ENCODE measurements at regions not wholly inside any gene's neighbourhood (a gene's known extent, or its start where the extent isn't known, plus 50 kb on each side); places are given as distances from the start of the nearest gene placed in this dataset.

DNA sequence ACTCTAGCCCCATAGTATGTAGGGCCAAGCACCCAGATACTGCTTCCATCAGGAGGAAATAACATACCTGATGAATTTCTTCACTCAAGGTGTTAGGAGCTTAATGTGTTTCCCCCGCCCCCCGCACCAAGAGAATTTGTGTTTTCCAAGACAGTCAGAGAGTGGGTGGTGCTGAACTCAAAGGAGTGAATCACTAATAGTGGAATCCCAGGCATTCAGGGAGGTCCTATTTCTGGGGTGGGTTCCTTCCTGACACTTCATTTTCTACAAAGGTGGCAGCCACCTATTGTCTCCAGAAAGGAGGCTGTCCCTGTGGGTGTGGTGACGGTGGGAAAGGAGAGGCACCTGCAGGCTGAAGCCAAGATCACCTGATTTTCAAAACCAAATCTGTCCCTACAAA lies 50.8 kb upstream of the ELF5 start:
- TF ChIP-seq, protein P1, sequence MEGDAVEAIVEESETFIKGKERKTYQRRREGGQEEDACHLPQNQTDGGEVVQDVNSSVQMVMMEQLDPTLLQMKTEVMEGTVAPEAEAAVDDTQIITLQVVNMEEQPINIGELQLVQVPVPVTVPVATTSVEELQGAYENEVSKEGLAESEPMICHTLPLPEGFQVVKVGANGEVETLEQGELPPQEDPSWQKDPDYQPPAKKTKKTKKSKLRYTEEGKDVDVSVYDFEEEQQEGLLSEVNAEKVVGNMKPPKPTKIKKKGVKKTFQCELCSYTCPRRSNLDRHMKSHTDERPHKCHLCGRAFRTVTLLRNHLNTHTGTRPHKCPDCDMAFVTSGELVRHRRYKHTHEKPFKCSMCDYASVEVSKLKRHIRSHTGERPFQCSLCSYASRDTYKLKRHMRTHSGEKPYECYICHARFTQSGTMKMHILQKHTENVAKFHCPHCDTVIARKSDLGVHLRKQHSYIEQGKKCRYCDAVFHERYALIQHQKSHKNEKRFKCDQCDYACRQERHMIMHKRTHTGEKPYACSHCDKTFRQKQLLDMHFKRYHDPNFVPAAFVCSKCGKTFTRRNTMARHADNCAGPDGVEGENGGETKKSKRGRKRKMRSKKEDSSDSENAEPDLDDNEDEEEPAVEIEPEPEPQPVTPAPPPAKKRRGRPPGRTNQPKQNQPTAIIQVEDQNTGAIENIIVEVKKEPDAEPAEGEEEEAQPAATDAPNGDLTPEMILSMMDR (IDR thresholded peaks at IDR 0.05): no peak
- ATAC-seq (no peak), DNase-seq (no peak)
- intact Hi-C loops (cut with DNase I): no loop called here
- Histone ChIP-seq H3K27ac (no peak overlapping the region), H3K36me3 (no peaks in the 10 kb centered on the region), H3K4me3 (no peak overlapping the region), H3K4me1 (no peaks in the 10 kb centered on the region), H3K9me3 (no peaks in the 10 kb centered on the region), H3K27me3 (no peaks in the 10 kb centered on the region)

DNA sequence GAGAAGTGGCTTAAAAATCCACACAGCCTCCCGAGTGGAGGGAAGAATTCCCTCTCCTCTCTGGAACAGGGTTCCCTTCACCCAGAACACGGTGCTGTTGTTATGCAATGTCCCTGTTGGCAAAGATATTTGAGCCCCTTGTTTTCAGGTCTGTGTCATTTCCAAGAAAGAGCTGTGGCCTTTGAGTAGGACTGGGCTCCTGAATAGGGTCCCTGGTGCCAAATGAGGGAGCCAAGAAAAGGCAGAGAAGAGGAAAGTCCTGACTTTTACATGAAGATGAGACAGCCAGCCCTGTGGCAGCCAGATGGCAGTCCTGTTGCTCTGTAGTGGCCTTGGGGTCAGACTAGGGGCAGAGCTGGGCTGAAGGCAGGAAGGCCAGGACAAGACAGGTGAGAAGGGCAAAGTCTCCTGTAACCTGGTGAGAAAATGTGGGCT lies 51.2 kb upstream of the ELF5 start:
- Histone ChIP-seq H3K27ac (no peak overlapping the region), H3K4me3 (no peak overlapping the region), H3K27me3 (no peaks in the 10 kb centered on the region), H3K4me1 (no peaks in the 10 kb centered on the region), H3K36me3 (no peaks in the 10 kb centered on the region), H3K9me3 (no peaks in the 10 kb centered on the region)
- TF ChIP-seq, protein P1 (IDR thresholded peaks at IDR 0.05): no peak
- no peak for DNase-seq
- ATAC-seq: peak; percentile 53
- intact Hi-C loops (cut with DNase I): no loop called here

DNA sequence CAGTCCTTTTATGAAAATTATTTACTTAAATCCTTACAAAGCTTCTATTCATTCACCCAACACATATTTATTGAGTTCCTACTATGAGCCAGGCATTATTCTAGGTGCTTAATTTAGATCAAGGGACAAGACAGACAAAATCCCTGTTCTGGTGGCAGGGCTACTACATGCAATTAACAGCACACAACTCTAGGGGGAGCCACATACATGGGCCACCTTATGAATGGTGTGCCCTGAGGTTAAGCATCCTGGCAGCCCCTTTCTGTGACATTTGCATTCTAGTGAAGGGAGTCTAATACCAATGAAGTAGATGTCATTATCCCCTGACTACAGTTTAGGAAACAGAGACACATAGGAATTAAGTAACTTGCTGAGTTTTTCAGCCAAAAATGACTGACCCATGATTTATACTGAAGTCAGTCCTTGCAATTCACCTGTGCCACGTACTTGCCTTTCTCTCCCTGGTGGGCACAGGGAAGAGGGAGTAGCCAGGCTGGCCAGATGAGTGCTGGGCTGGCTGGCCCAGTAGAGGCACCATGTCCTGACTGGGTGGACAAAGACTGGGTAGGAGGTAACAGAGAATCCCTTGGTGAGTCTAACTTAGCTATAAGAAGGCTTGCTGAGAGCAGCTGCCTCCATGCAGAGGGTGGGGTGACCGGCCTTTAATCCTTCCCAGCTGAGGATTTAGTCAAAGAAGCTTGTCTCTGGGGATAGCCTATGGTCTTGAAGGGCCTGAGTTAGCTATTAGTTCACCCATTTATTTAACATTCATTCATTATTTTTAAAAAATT lies 52.0 kb upstream of the ELF5 start:
- ATAC-seq: peak; percentile 48
- TF ChIP-seq, protein P1 (IDR thresholded peaks at IDR 0.05): peak; percentile 26
- intact Hi-C loops (cut with DNase I): no loop called here

DNA sequence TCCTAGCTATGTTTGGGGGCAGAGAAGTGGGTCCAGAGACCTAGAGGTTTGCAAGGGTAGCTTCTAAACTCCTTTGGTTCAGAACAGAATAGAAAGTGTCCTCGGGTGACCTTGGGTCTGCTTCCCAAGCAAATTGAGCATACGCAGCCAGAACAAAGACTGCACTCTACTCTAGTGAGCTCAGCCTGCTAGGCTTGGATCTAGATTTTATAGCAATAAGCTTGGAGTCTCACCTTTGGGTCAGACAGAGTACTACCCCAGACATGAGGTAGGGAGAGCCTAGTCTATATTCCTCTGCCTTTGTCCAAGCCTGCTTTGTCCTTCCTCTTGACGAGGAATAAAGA lies 52.6 kb upstream of the ELF5 start:
- Histone ChIP-seq H3K4me1 (no peaks in the 10 kb centered on the region), H3K27me3 (no peaks in the 10 kb centered on the region), H3K36me3 (no peaks in the 10 kb centered on the region), H3K27ac (no peak overlapping the region), H3K9me3 (no peaks in the 10 kb centered on the region), H3K4me3 (no peak overlapping the region)
- DNase-seq (no peak), ATAC-seq (no peak)
- intact Hi-C loops (cut with DNase I): no loop called here
- TF ChIP-seq, protein P1 (IDR thresholded peaks at IDR 0.05): no peak

More for the DNA sequence above, 52.0 kb upstream of the ELF5 start:
- Histone ChIP-seq H3K36me3 (no peaks in the 10 kb centered on the region), H3K4me3 (no peak overlapping the region), H3K27me3 (no peaks in the 10 kb centered on the region), H3K4me1 (no peaks in the 10 kb centered on the region), H3K27ac (no peak overlapping the region), H3K9me3 (no peaks in the 10 kb centered on the region)
- no peak for DNase-seq

DNA sequence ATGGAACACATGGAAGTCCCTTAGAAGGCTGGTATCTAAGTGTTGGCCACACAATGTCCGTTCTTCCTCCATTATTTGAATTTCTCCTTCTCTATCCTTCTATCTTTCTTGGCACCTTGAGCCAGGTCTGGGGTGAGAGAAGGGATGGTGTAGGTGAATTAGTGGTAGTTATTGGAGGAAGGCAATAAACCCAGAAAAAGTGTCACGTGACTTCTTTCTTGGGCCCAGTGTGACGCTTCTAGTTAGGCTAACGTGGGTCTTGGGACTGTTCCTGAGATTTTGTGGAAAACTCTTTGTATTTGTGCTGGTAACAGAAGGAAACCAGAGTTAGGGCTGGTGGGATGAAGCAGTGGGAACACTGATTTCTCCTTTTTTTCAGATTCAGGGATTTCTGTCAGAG lies 53.1 kb upstream of the ELF5 start:
- intact Hi-C loops (cut with DNase I): no loop called here
- DNase-seq: no peak
- Histone ChIP-seq H3K4me1 (no peaks in the 10 kb centered on the region), H3K27me3 (no peaks in the 10 kb centered on the region), H3K9me3 (no peaks in the 10 kb centered on the region), H3K4me3 (no peak overlapping the region), H3K27ac (no peak overlapping the region), H3K36me3 (no peaks in the 10 kb centered on the region)
- ATAC-seq: no peak
- TF ChIP-seq, protein P1 (IDR thresholded peaks at IDR 0.05): no peak

All from upper lobe of right lung (tissue), 1 donor.